BLaER1 (cell line): ENCODE measurements at regions not wholly inside any gene's neighbourhood (a gene's known extent, or its start where the extent isn't known, plus 50 kb on each side); places are given as distances from the start of the nearest gene placed in this dataset.
"Not testable (repeated sequence)": the region's sequence is repeated elsewhere in the genome, so short reads cannot be mapped to it uniquely, and the experiment has no call there.

Experiments used
- H3K27ac ChIP-seq: shearing (Covaris generic); formaldehyde crosslinking; 2 replicates; pipeline ENCODE4 v1.8.1; 2022
- H3K27me3 ChIP-seq: shearing (Covaris generic); formaldehyde crosslinking; 2 replicates; pipeline ENCODE4 v1.8.1; 2022
- H3K36me3 ChIP-seq: shearing (Covaris generic); formaldehyde crosslinking; 2 replicates; pipeline ENCODE4 v1.8.1; 2022
- H3K4me1 ChIP-seq: shearing (Covaris generic); formaldehyde crosslinking; 2 replicates; pipeline ENCODE4 v1.8.1; 2022
- H3K4me2 ChIP-seq: shearing (Covaris generic); formaldehyde crosslinking; 2 replicates; pipeline ENCODE4 v1.8.1; 2022
- H3K4me3 ChIP-seq: shearing (Covaris generic); formaldehyde crosslinking; 2 replicates; pipeline ENCODE4 v1.8.1; 2022
- H3K9ac ChIP-seq: shearing (Covaris generic); formaldehyde crosslinking; 2 replicates; pipeline ENCODE4 v1.8.1; 2022
- H3K9me3 ChIP-seq: shearing (Covaris generic); formaldehyde crosslinking; 2 replicates; pipeline ENCODE4 v1.8.1; 2022
- H4K20me1 ChIP-seq: shearing (Covaris generic); formaldehyde crosslinking; 2 replicates; pipeline ENCODE4 v1.8.1; 2022
- Cebpa-rat ChIP-seq: shearing (Covaris generic); IDR thresholded peaks from 2 replicates; pipeline ENCODE4 v1.8.1; 2022

- H4K20me1 ChIP-seq = no peaks in the 10 kb centered on the region
- H3K4me2 ChIP-seq = no peak overlapping the region
- no peak overlapping the region for H3K27ac ChIP-seq
- H3K9ac ChIP-seq = no peak overlapping the region
- H3K36me3 ChIP-seq = no peaks in the 10 kb centered on the region
- no peaks in the 10 kb centered on the region for H3K27me3 ChIP-seq
- H3K4me1 ChIP-seq = no peaks in the 10 kb centered on the region
- H3K4me3 ChIP-seq = no peak overlapping the region
- TF ChIP-seq Cebpa-rat = no peak
- no peaks in the 10 kb centered on the region for H3K9me3 ChIP-seq
Observed at GRCh38 chr5:87627363-87627762, 214.6 kb upstream of the CCNH start.

DNA sequence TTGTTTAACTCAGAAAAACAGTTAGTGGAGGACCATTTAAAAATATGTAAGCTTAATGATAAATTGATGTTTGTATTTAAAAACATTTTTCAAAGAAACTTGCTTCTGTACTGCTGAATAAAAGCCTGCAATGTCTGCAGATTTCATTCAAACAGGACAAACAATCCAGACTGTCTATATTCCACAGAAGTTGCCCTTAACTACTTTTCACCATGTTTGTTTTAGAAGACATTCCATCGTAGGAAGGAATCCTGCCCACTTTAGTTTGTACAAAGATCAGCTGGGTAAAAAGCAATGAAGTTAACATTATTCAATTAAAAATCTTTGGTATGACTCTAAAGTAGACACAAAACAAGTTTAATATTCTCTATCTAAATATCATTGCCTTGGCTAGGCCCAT lies 195.7 kb upstream of the CCNH start:
- no peak overlapping the region for H3K4me3 ChIP-seq
- H3K4me2 ChIP-seq = no peak overlapping the region
- H3K27ac ChIP-seq = no peak overlapping the region
- no peaks in the 10 kb centered on the region for H3K36me3 ChIP-seq
- H3K4me1 ChIP-seq = no peaks in the 10 kb centered on the region
- no peak overlapping the region for H3K9ac ChIP-seq
- no peaks in the 10 kb centered on the region for H4K20me1 ChIP-seq
- H3K27me3 ChIP-seq = no peaks in the 10 kb centered on the region
- H3K9me3 ChIP-seq = no peaks in the 10 kb centered on the region
- TF ChIP-seq Cebpa-rat = no peak

DNA sequence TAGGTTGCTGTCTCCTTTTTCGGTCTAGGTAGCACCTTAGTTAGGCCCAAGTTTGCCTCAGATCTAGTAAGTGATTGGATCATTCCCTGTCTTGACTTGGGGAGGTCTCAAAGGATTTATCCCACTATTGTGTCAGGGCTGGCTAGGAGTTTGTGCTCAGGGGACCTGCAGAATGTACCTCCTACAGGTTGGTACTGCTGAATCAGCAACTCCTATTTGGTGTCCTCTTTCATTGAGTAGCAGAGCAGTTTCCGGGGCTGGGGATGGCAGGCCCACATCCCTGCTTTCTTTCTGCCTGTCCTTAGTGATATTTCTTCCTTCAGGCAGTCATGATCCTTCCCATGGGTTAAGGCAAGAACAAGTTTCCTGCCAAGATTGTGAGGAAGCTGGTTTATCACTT lies 192.9 kb upstream of the CCNH start:
- H3K4me3 ChIP-seq = no peak overlapping the region
- TF ChIP-seq Cebpa-rat = no peak
- no peaks in the 10 kb centered on the region for H3K36me3 ChIP-seq
- H3K27ac ChIP-seq = no peak overlapping the region
- H4K20me1 ChIP-seq = no peaks in the 10 kb centered on the region
- no peak overlapping the region for H3K4me2 ChIP-seq
- H3K9me3 ChIP-seq = no peaks in the 10 kb centered on the region
- no peaks in the 10 kb centered on the region for H3K4me1 ChIP-seq
- no peak overlapping the region for H3K9ac ChIP-seq
- H3K27me3 ChIP-seq = no peaks in the 10 kb centered on the region

DNA sequence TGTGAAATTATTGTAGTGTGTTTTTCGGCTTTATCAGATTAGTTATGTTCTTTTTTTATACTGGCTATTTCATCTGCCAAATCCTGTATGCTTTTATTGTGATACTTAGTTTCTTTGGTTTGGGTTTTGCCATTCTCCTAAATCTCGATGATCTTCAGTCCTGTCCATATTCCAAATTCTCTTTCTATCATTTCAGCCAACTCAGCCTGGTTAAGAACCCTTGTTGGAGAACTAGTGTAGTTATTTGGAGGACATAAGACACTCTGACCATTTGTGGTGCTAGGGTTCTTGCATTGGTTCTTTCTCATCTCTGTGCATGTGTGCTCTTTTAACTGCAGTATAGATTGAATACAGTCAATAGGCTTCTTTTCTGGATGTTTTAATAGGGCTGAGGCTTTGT lies 187.0 kb upstream of the CCNH start:
- Histone ChIP-seq H3K27ac (no peak overlapping the region), H3K36me3 (no peaks in the 10 kb centered on the region), H3K9ac (no peak overlapping the region), H3K4me1 (no peaks in the 10 kb centered on the region), H3K4me2 (no peak overlapping the region), H3K4me3 (no peak overlapping the region), H4K20me1 (no peaks in the 10 kb centered on the region), H3K27me3 (no peaks in the 10 kb centered on the region), H3K9me3 (no peaks in the 10 kb centered on the region; the same call in 1 of the 2 replicates)
- TF ChIP-seq Cebpa-rat = no peak

GRCh38 chr5:87598460-87598859 lies 185.7 kb upstream of the CCNH start:
- H3K4me2 ChIP-seq = no peak overlapping the region

DNA sequence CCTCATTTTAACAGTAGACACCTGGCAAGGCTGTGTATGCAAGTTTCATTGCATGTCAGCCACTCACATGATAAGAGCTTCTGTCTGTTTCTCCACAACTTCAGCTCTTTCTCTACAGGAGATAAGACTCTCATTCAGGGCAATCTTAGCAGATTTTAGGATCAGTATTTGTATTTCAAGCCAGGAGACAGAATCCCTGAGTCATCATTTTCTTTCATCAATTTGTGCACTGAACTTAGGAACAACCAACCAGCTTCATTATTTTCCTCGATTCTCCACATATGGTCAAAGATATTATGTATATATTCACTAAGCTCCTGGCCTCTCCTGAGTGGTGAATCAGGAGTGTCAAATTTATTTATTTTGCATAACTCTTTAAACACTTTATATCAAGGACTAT lies 181.8 kb upstream of the CCNH start:
- H3K27ac ChIP-seq = no peak overlapping the region
- H3K4me3 ChIP-seq = no peak overlapping the region
- H3K9ac ChIP-seq = no peak overlapping the region
- no peaks in the 10 kb centered on the region for H3K27me3 ChIP-seq
- no peaks in the 10 kb centered on the region for H3K36me3 ChIP-seq
- H4K20me1 ChIP-seq = no peaks in the 10 kb centered on the region
- H3K4me1 ChIP-seq = no peaks in the 10 kb centered on the region
- H3K9me3 ChIP-seq = no peaks in the 10 kb centered on the region; the same call in 1 of the 2 replicates
- no peak overlapping the region for H3K4me2 ChIP-seq
- no peak for TF ChIP-seq Cebpa-rat

More at GRCh38 chr5:87598460-87598859, 185.7 kb upstream of the CCNH start:
- no peaks in the 10 kb centered on the region; the same call in 1 of the 2 replicates for H3K9me3 ChIP-seq
- H3K9ac ChIP-seq = no peak overlapping the region
- H3K4me1 ChIP-seq = no peaks in the 10 kb centered on the region
- no peak overlapping the region for H3K27ac ChIP-seq
- no peaks in the 10 kb centered on the region for H3K36me3 ChIP-seq
- H3K27me3 ChIP-seq = no peaks in the 10 kb centered on the region
- no peak for TF ChIP-seq Cebpa-rat
- no peaks in the 10 kb centered on the region for H4K20me1 ChIP-seq
- H3K4me3 ChIP-seq = no peak overlapping the region

DNA sequence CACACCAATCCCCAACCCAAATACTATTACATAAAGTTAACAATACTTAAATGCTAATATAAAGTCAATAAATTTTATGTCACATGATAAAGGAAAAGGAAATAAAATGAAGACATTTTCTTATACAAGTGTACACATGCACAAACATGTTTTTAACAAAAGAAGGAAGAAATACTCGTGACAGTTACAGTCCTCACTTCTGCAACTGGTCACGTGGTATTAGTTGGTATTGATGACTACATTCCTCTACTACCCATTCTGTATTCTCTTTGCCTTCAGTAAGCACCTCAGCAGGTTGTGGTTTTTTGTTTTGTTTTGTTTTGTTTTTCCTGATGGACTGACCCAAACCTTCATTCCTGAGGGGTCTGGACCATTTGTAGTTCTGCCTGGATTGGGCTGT lies 176.9 kb upstream of the CCNH start:
- no peak overlapping the region for H3K4me2 ChIP-seq
- no peak overlapping the region for H3K4me3 ChIP-seq
- no peak overlapping the region for H3K9ac ChIP-seq
- no peaks in the 10 kb centered on the region for H3K36me3 ChIP-seq
- H4K20me1 ChIP-seq = no peaks in the 10 kb centered on the region
- no peaks in the 10 kb centered on the region for H3K4me1 ChIP-seq
- no peaks in the 10 kb centered on the region; the same call in 1 of the 2 replicates for H3K9me3 ChIP-seq
- no peak overlapping the region for H3K27ac ChIP-seq
- no peak for TF ChIP-seq Cebpa-rat
- no peaks in the 10 kb centered on the region for H3K27me3 ChIP-seq

- Histone ChIP-seq H3K27me3 (no peaks in the 10 kb centered on the region), H3K4me3 (no peak overlapping the region), H3K9ac (no peak overlapping the region), H4K20me1 (no peaks in the 10 kb centered on the region), H3K27ac (no peak overlapping the region), H3K36me3 (no peaks in the 10 kb centered on the region), H3K9me3 (no peaks in the 10 kb centered on the region), H3K4me1 (no peaks in the 10 kb centered on the region), H3K4me2 (no peak overlapping the region)
- TF ChIP-seq Cebpa-rat = no peak
Observed at GRCh38 chr5:87588316-87588715, 175.6 kb upstream of the CCNH start.

DNA sequence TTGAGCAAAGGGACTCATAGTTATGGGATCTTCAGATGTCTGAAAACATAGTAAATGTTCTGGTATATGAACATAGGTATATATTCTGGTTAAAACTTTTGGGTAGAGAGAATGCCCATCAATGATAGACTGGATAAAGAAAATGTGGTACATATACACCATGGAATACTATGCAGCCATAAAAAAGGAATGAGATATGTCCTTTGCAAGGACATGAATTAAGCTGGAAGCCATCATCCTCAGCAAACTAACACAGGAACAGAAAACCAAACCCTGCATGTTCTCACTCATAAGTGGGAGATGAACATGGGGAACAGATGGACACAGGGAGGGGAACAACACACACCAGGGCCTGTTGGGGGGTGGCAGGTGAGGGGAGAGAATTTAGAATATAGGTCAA lies 171.0 kb upstream of the CCNH start:
- not testable (repeated sequence) for H3K36me3 ChIP-seq, H3K4me3 ChIP-seq, H3K9ac ChIP-seq, H3K27ac ChIP-seq, H3K27me3 ChIP-seq, H4K20me1 ChIP-seq, H3K4me2 ChIP-seq, H3K4me1 ChIP-seq, H3K9me3 ChIP-seq

DNA sequence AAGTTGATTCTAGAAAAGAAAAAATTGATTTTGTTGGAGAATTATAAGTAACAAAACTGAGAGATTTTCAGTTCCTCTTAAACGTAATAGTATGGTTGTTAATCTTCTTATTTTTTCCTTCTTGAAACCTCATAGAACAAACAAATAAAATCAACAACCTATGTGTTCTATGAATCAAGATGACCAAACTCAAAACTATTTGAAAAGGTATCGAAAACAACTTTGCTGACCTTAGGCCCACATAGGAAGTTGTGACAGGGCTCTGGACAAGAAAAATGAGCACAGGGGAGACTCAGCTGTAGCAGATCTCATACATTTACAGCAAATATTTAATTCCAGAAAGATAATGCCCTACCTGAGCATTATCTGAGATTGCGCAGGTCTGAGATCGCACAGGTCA lies 169.4 kb upstream of the CCNH start:
- Histone ChIP-seq H3K27ac (no peak overlapping the region), H3K36me3 (no peaks in the 10 kb centered on the region), H3K27me3 (no peaks in the 10 kb centered on the region), H3K9ac (no peak overlapping the region), H3K4me2 (no peak overlapping the region), H3K4me1 (no peaks in the 10 kb centered on the region), H3K4me3 (no peak overlapping the region), H3K9me3 (no peaks in the 10 kb centered on the region), H4K20me1 (no peaks in the 10 kb centered on the region)
- no peak for TF ChIP-seq Cebpa-rat

DNA sequence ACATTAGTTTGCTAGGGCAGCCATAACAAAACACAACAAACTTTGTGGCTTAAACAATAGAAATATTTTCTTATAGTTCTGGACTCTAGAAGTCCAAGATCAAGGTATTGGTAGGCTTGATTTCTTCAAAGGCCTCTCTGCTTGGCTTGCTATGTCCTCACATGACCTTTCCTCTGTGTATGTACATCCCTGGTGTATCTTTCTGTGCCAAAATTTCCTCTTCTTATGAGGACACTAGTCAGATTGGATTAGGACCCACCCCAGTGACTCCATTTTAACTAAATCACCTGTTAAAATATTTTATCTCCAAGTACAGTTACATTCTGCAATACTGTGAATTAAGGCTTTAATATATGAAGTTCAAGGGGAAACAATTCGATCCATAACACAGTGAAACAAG lies 168.9 kb upstream of the CCNH start:
- Histone ChIP-seq H3K27ac (no peak overlapping the region), H3K27me3 (no peaks in the 10 kb centered on the region), H3K9me3 (no peaks in the 10 kb centered on the region), H3K4me2 (no peak overlapping the region), H3K9ac (no peak overlapping the region), H4K20me1 (no peaks in the 10 kb centered on the region), H3K36me3 (no peaks in the 10 kb centered on the region), H3K4me1 (no peaks in the 10 kb centered on the region), H3K4me3 (no peak overlapping the region)
- no peak for TF ChIP-seq Cebpa-rat
